ENCODE measurements at regions not wholly inside any gene's neighbourhood (a gene's known extent, or its start where the extent isn't known, plus 50 kb on each side); places are given as distances from the start of the nearest gene placed in this dataset.
A peak's percentile ranks its signal among the peaks of the same experiment; 100 is the strongest.

DNA sequence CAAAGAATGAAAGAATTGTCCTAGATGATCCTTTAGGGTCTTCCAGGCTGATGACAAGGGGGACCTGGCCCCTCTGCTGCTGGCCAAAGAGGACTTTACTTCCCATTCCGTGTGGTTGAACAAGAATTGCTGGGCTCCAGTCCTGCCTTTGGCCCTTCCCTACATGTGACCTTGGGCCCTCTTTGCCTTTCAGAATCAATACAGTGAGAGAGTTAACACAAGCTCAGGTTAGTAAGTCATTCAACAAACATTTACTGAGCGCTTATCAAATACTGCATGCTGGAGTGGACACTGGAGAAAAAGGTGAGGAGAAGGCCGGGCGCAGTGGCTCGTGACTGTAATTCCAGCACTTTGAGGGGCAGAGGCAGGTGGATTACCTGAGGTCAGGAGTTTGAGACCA, 113.1 kb downstream of the C9orf50 start:
- no peak for DNase-seq
- Mint-ChIP-seq H3K4me3 (no peak overlapping the region), H3K4me1 (no peaks in the 10 kb centered on the region), H3K36me3 (no peaks in the 10 kb centered on the region), H3K9me3 (peaks cover 0 to 1% (median 0%) of the 10 kb centered on the region in 6 donors), H3K27me3 (ENCODE audit: low read depth in 3 of 3) (peaks cover 0 to 3% (median 2%) of the 10 kb centered on the region in 3 donors), H3K27ac (no peak overlapping the region)

DNA sequence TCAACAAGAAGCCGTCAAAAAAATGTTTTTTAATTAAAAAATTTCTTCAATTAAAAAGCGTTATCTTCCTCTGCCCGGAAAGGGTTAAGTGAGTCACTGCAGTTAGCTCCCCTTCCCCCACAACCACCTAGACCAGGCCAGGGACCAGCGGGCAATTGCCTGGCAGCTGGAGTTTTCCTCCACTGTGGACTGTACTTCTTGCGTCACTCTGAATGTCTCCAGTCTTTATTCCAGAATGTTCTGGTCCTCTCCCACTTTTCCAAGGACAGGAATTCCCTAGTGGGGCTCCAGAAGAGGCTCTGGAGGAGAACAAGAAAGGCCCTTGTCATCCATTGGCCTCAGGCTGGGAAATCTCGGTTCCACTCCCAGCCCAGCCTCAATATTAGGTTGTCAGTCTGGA, 114.0 kb downstream of the C9orf50 start:
- H3K27me3 Mint-ChIP-seq (ENCODE audit: low read depth in 3 of 3): peaks cover 0 to 3% (median 2%) of the 10 kb centered on the region in 3 donors
- no peaks in the 10 kb centered on the region for H3K4me1 Mint-ChIP-seq
- H3K9me3 Mint-ChIP-seq: no peaks in the 10 kb centered on the region
- no peak overlapping the region for H3K4me3 Mint-ChIP-seq
- H3K27ac Mint-ChIP-seq: no peak overlapping the region
- no peak for DNase-seq
- H3K36me3 Mint-ChIP-seq: no peaks in the 10 kb centered on the region

DNA sequence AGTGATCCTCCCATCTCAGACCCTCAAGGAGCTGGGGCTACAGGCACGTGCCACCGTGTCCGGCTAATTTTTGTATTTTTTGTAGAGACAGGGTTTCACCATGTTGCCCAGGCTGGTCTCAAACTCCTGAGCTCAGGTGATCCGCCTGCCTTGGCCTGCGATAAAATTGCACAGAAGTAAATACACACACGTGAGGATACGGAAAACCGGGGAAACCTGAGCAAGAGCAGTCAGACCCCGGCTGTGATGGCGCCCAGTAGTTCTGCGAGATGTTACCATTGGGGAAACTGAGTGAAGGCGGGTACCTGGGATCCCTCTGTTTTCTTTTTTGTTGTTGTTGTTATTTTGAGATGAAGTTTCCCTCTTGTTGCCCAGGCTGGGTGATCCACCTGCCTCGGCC, 114.9 kb downstream of the C9orf50 start:
- Mint-ChIP-seq H3K4me1 (no peaks in the 10 kb centered on the region), H3K4me3 (no peak overlapping the region), H3K9me3 (no peaks in the 10 kb centered on the region), H3K27me3 (ENCODE audit: low read depth in 3 of 3) (peaks cover 0 to 3% (median 2%) of the 10 kb centered on the region in 3 donors), H3K36me3 (no peaks in the 10 kb centered on the region), H3K27ac (no peak overlapping the region)
- no peak for DNase-seq

DNA sequence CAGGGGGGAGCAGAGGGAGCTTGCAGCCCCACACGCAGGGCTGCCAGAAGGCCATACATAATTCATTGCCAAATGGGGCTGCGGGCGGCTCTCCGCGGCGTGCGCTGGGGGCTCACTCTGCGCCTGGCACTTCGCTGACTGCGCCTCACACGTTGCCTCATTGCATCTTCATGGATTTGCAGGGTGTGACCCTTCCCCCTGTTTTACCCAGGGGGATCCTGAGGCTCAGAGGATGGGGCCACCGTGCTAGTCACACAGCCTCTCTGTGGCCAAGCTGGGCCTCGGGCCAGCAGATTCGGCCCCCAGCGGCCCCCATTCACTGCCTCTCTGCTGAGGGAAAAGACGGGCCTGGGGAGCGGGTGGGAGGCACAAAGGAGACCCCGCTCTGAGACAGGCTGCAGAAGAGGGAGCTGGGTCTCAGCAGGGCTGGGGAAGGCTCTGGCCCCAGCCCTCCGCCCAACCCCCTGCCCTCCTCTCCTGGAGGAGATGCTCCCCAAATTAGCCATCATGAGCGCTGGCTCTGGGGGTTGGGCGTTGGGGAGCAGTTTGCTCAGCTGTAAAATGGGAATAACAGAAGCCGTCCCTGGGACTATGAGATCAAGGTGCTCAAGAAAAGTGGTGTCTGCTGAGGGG, 115.5 kb downstream of the C9orf50 start:
- Mint-ChIP-seq H3K4me3 (no peak overlapping the region), H3K27ac (no peak overlapping the region), H3K4me1 (no peaks in the 10 kb centered on the region), H3K36me3 (no peaks in the 10 kb centered on the region), H3K9me3 (no peaks in the 10 kb centered on the region), H3K27me3 (ENCODE audit: low read depth in 3 of 3) (peaks cover 0 to 2% (median 0%) of the 10 kb centered on the region in 3 donors)
- DNase-seq: no peak

DNA sequence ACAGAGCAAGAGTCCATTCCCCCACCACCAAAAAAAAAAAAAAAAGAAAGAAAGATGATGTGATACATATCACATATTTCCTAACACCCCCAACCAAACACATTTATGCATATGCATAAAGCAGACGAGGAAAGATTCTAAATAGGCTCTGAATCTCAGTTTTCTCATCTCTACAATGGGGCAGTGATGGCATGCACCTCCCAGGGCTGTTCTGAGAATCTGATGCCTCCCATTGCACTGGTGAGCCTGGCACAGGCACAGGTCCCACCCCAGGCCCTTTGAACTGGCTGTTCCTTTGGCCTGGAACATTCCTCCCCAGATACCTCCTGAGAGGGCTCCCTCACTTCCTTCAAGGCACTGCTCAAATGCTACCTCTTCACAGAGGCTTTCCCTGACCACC, 116.5 kb downstream of the C9orf50 start:
- Mint-ChIP-seq H3K4me1 (no peaks in the 10 kb centered on the region), H3K4me3 (no peak overlapping the region), H3K9me3 (no peaks in the 10 kb centered on the region), H3K36me3 (no peaks in the 10 kb centered on the region), H3K27ac (no peak overlapping the region), H3K27me3 (ENCODE audit: low read depth in 3 of 3) (peaks cover 0 to 2% (median 0%) of the 10 kb centered on the region in 3 donors)
- DNase-seq: no peak

DNA sequence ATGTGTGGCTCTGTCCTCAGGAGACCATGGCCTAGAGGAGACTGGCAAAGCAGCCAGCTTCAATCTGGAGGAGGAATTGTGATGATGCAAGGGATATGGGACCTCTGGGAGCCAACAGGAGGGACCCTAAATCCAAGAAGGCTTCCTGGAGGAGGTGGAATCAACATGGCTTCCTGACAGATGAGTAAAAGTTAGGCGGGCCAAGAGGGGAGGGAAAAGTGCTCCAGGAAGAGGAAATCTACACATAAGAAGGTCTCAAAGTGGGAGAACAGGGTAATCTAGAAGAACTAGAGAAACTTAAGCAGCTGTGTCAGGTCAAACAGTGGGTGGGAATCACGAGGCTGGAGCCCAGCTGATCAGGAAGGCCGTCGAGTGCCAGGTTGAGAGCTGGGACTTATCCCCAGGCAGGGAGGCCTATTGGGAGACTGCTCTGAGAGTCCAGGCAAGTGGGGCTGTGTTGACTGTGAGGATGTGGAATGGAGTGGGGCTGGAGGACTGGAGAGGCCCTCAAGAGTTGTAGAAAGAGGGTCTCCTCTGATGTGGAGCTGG, 119.1 kb downstream of the C9orf50 start:
- H3K4me1 Mint-ChIP-seq: peaks cover 2% of the 10 kb centered on the region in 2 donors
- DNase-seq: no peak
- peak overlapping the region in 3 of 6 donors; percentile 9 to 68 (median 60) for H3K27ac Mint-ChIP-seq
- no peaks in the 10 kb centered on the region for H3K27me3 Mint-ChIP-seq (ENCODE audit: low read depth in 3 of 3)
- no peak overlapping the region for H3K4me3 Mint-ChIP-seq
- peaks cover 0 to 5% (median 0%) of the 10 kb centered on the region in 3 donors for H3K36me3 Mint-ChIP-seq
- H3K9me3 Mint-ChIP-seq: no peaks in the 10 kb centered on the region

DNA sequence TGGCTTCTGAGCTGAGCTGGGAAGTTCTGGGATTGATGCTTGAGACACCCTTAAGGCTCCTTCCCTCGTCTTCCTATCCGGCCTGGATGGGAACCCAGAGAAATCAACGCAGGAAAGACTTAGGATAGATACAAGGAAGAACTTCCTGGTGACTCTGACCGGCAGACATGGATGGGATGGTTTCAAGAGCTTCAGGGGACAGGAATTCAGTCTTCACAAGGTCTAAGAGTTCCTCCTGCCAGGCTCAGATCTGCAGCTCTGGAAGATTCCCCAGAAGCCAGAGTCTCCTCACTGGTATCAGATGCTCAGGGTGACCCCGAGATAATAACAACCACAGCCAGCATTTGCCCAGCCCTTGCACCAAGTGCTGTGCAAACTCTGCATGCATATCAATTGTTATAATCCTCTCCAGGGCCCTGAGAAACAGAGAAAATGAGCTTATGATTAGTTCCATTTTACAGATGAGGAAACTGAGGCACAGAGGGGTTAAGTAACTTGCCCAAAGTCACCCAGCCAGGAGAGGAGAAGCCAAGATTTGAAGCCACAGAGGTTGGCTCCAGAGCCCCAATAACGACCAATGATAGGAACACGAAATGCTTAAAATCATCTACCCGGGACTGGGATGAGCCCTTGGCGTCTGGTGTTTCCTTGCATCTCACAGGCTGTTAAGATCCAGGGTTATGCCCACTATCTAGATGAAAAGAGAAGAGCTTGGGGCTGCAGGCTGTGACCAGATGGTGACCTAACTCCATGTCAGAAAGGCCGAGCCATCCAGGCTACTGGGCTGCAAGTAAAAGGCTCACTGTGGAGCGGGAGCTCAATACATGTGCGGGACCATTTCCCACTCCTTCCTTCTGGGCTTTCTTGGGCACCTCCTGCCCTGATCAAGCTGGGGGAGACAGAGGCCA, 119.8 kb downstream of the C9orf50 start:
- H3K27ac Mint-ChIP-seq: peak overlapping the region in 1 of 6 donors; percentile 27
- H3K36me3 Mint-ChIP-seq: peaks cover 0 to 5% (median 0%) of the 10 kb centered on the region in 3 donors

DNA sequence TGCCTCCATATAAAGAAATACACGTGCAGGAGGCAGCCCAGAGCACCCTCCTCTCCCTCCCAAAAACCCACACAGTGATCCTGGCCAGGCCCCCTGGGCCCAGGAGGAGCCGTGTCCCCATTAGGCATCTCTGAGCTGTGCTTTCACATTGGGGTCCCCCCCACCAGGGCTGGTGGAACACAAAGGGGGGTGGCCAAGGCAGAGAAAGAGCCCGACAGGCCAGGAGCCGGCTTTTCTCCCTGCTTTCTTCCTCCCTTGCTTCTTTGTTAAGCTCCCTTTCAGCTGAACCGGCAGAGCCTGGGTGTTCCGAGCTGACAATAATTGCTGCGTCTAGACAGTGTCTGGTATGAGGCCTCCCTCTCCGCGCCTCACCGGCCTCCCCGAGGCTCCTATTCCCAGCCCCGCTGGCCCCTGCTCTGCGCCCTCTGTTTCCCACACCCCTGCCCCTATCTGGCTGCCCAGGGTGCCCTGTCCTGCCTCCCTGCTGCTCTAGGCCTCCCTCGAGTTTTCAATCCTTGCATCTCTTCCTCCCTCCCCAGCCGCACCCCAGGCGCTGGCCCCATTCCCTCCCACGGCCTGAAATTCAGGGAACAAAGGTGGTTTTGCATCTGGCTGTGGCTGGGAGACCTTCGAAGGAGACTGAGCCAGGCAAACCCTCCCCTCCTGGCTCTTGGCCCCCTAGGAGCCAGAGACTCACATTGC, 120.6 kb downstream of the C9orf50 start:
- no peak for DNase-seq
- H3K27ac Mint-ChIP-seq: no peak overlapping the region
- no peak overlapping the region for H3K4me3 Mint-ChIP-seq
- peaks cover 14 to 17% of the 10 kb centered on the region in 2 donors for H3K4me1 Mint-ChIP-seq
- peaks cover 0 to 5% (median 0%) of the 10 kb centered on the region in 3 donors for H3K36me3 Mint-ChIP-seq
- no peaks in the 10 kb centered on the region for H3K27me3 Mint-ChIP-seq (ENCODE audit: low read depth in 3 of 3)
- H3K9me3 Mint-ChIP-seq: no peaks in the 10 kb centered on the region

More for the DNA sequence above, 119.8 kb downstream of the C9orf50 start:
- no peak for DNase-seq
- Mint-ChIP-seq H3K4me1 (peaks cover 7 to 9% of the 10 kb centered on the region in 2 donors), H3K4me3 (no peak overlapping the region), H3K27me3 (ENCODE audit: low read depth in 3 of 3) (no peaks in the 10 kb centered on the region), H3K9me3 (no peaks in the 10 kb centered on the region)

DNA sequence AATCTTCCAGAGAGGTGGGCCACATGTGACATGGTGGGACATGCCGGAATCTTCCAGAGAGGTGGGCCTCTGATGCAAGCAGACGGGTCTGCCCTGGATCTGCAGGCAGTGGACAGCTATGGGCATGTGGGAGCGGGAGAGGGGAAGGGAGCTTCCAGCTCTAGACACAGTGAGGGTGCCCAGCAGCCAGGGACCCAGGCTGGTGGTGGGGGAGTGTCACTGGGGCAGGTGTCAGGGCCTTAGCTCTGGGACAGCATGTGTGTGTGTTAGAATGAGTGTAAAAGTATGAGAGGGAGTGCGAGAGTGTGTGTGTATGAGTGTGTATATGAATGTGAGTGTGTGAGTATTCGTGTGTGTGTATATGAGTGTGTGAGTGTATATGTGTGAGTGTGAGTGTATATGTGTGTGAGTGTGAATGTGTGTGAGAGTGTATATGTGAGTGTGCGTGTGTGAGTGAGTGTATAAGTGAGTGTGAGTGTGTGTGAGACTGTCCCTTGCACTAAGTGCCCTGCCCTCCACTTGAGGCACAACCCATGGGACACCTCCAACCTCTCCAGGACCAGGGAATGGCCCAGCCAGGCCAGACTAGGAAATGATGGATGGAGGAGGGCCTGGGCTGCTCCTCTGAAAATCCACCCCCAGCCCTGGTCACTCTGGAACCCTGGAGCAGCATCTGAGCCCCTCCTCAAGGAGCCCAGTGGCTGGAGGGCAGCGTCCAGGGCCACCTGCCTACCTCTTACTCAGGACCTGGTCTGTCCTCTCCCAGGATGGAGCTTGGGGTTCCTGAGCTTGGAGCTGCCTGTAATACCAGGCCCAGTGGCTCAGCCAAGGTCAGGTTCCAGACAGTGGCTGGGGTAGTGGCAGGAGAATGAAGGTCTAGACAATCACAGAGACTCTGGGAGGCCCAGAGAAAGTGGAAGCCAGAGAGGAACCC, 122.2 kb downstream of the C9orf50 start:
- H3K4me3 Mint-ChIP-seq: no peak overlapping the region
- H3K27ac Mint-ChIP-seq: peak overlapping the region; percentile 2 to 59 (median 40)
- no peaks in the 10 kb centered on the region for H3K27me3 Mint-ChIP-seq (ENCODE audit: low read depth in 3 of 3)
- no peak for DNase-seq
- H3K9me3 Mint-ChIP-seq: no peaks in the 10 kb centered on the region
- H3K4me1 Mint-ChIP-seq: peaks cover 17 to 19% of the 10 kb centered on the region in 2 donors
- peaks cover 0 to 5% (median 0%) of the 10 kb centered on the region in 3 donors for H3K36me3 Mint-ChIP-seq

DNA sequence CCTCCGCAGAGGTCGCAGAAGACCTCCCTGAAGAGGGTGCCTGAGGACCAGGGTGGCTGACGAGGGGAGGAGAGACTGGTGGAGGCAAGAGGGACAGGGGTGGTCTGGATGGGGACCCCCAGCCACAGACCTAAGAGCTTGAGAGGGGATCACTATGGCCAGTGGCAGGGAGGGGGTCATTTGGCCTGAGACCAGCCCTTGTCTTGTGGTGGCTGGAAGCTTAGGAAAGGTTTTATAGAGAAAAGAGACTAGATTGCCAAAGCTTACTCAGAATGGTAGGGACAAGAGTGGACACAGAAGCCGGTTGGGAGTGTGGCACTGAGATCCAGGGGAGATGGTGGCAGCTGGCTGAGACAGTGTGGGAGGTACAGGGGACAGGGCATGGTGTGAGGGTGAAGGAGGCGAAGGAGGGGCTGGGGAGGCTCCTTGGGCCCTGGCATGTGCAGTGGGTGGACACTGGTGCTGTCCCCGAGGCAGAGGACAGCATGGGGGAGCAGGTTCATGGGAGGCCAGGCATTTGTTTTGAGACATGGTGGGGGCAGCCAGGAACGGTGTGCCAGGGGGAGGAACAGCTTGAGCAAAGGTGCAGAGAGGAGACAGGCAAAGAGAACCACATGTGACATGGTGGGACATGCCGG, 123.0 kb downstream of the C9orf50 start:
- DNase-seq: no peak
- Mint-ChIP-seq H3K4me1 (peaks cover 19% of the 10 kb centered on the region in 2 donors), H3K27me3 (ENCODE audit: low read depth in 3 of 3) (no peaks in the 10 kb centered on the region), H3K36me3 (peaks cover 0 to 8% (median 0%) of the 10 kb centered on the region in 3 donors), H3K4me3 (peak overlapping the region in 2 of 5 donors; percentile 5 to 17), H3K27ac (peak overlapping the region in 5 of 6 donors; percentile 2 to 79 (median 41)), H3K9me3 (no peaks in the 10 kb centered on the region)

DNA sequence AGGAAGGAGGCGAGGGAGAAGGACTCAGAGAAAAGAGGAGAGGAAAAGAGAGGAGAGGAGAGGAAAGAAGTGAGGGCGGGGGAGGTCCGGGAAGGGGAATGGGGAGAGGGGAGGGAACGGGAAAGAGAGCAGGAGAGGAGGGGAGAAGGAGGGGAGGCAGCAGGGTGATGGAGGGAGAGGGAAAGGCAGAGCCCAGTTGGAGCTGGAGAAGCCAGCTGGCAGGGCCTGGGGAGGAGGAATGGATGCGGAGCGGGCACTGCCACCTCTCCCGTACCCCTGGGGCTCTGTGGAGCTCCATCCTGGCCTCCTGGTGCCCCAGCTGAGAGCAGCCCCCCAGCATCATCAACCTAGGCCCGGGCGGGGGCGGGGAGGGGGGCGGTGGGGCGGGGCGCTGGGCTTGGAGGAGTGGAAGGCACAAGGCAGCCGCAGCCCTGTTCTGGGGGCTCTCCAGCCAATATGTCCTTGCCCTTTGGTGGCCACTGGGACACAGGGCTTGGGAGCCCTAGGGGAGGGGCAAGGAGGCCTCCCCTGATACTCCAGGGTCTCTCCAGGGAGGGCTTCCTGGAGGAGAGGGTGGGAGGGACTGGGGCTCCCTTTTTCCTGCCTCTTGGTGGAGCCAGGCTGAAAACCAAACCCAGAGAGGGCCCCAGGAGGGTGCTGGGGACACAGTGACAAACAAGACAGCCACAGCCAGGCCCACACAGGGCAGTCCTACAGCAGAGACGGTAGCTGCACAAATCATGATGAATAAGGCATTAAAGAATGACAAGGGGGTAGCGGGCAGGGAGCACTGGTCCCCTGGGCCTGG, 123.7 kb downstream of the C9orf50 start:
- H3K4me3 Mint-ChIP-seq: peak overlapping the region; percentile 51 to 86 (median 81)
- H3K27ac Mint-ChIP-seq: peak overlapping the region; percentile 66 to 97 (median 88)
- DNase-seq: no peak
- peaks cover 0 to 8% (median 0%) of the 10 kb centered on the region in 3 donors for H3K36me3 Mint-ChIP-seq
- H3K9me3 Mint-ChIP-seq: no peaks in the 10 kb centered on the region
- H3K4me1 Mint-ChIP-seq: peaks cover 19% of the 10 kb centered on the region in 2 donors
- no peaks in the 10 kb centered on the region for H3K27me3 Mint-ChIP-seq (ENCODE audit: low read depth in 3 of 3)
